ENCODE measurements at regions not wholly inside any gene's neighbourhood (a gene's known extent, or its start where the extent isn't known, plus 50 kb on each side); places are given as distances from the start of the nearest gene placed in this dataset.

GRCh38 chr16:54591816-54592246, 305.2 kb upstream of the IRX3 start:
- intact Hi-C loops (cut with micrococcal nuclease; ENCODE audit: unreplicated experiment): no loop called here
- H3K36me3 Mint-ChIP-seq (ENCODE audit: insufficient read depth, unreplicated experiment): no peaks in the 10 kb centered on the region
- no peak overlapping the region for H3K4me3 Mint-ChIP-seq (ENCODE audit: low read depth, unreplicated experiment)
- H3K27ac Mint-ChIP-seq (ENCODE audit: unreplicated experiment): no peak overlapping the region
- DNase-seq: no peak
- TF ChIP-seq, protein P1, sequence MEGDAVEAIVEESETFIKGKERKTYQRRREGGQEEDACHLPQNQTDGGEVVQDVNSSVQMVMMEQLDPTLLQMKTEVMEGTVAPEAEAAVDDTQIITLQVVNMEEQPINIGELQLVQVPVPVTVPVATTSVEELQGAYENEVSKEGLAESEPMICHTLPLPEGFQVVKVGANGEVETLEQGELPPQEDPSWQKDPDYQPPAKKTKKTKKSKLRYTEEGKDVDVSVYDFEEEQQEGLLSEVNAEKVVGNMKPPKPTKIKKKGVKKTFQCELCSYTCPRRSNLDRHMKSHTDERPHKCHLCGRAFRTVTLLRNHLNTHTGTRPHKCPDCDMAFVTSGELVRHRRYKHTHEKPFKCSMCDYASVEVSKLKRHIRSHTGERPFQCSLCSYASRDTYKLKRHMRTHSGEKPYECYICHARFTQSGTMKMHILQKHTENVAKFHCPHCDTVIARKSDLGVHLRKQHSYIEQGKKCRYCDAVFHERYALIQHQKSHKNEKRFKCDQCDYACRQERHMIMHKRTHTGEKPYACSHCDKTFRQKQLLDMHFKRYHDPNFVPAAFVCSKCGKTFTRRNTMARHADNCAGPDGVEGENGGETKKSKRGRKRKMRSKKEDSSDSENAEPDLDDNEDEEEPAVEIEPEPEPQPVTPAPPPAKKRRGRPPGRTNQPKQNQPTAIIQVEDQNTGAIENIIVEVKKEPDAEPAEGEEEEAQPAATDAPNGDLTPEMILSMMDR (IDR thresholded peaks at IDR 0.05; ENCODE audit: unreplicated experiment): no peak
- no TSS peak for BruUV-seq (replicated peaks)
- peaks cover 3% of the 10 kb centered on the region for H3K9me3 Mint-ChIP-seq (ENCODE audit: low read depth, unreplicated experiment)
- no peaks in the 10 kb centered on the region for H3K4me1 Mint-ChIP-seq (ENCODE audit: low read depth, unreplicated experiment)
- H3K27me3 Mint-ChIP-seq (ENCODE audit: unreplicated experiment): peaks cover 63% of the 10 kb centered on the region
- CTCF ChIA-PET: no interaction called here

DNA sequence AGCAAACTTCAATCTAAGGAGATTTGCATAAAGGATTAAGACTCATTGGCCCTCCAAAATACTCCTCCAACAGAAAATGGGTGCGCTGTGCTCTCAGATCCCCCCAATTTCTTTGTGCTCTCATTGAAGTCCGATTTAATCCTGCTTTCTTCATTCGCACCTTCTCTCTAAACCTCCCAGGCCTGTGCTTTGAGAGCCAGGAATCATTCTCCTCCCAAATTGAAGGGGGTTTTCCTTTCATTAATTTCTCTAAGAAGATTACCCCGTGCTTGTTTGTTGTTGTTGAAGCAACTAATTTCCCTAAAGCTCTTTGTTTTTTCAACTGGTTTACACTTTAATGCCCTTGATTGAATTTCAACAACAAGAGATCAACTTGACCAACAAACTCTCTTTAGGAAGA, 304.2 kb upstream of the IRX3 start:
- Mint-ChIP-seq H3K4me1 (ENCODE audit: low read depth, unreplicated experiment) (no peaks in the 10 kb centered on the region), H3K27ac (ENCODE audit: unreplicated experiment) (no peak overlapping the region)
- TF ChIP-seq, protein P1 (IDR thresholded peaks at IDR 0.05; ENCODE audit: unreplicated experiment): no peak

GRCh38 chr16:54589326-54589725, 302.7 kb upstream of the IRX3 start:
- Mint-ChIP-seq H3K4me1 (ENCODE audit: low read depth, unreplicated experiment) (no peaks in the 10 kb centered on the region), H3K27ac (ENCODE audit: unreplicated experiment) (no peak overlapping the region), H3K27me3 (ENCODE audit: unreplicated experiment) (peaks cover 38% of the 10 kb centered on the region), H3K36me3 (ENCODE audit: insufficient read depth, unreplicated experiment) (no peaks in the 10 kb centered on the region), H3K4me3 (ENCODE audit: low read depth, unreplicated experiment) (no peak overlapping the region), H3K9me3 (ENCODE audit: low read depth, unreplicated experiment) (peaks cover 3% of the 10 kb centered on the region)
- intact Hi-C loops (cut with micrococcal nuclease; ENCODE audit: unreplicated experiment): no loop called here
- CTCF ChIA-PET: interaction anchor here (0.6 kb wide), 1 partner anchor 1459 kb away, joined by 4 read pairs; no protein-coding TSS in a partner anchor
- TF ChIP-seq, protein P1 (IDR thresholded peaks at IDR 0.05; ENCODE audit: unreplicated experiment): no peak
- no TSS peak for BruUV-seq (replicated peaks)
- no peak for DNase-seq

More for the DNA sequence above, 304.2 kb upstream of the IRX3 start:
- Mint-ChIP-seq H3K4me3 (ENCODE audit: low read depth, unreplicated experiment) (no peak overlapping the region), H3K27me3 (ENCODE audit: unreplicated experiment) (peaks cover 53% of the 10 kb centered on the region), H3K9me3 (ENCODE audit: low read depth, unreplicated experiment) (peaks cover 3% of the 10 kb centered on the region), H3K36me3 (ENCODE audit: insufficient read depth, unreplicated experiment) (no peaks in the 10 kb centered on the region)
- no peak for DNase-seq
- no TSS peak for BruUV-seq (replicated peaks)
- CTCF ChIA-PET: interaction anchor here (0.8 kb wide), 1 partner anchor 764 kb away, joined by 3 read pairs; no protein-coding TSS in a partner anchor
- intact Hi-C loops (cut with micrococcal nuclease; ENCODE audit: unreplicated experiment): no loop called here

- H3K27me3 Mint-ChIP-seq (ENCODE audit: unreplicated experiment): peaks cover 27% of the 10 kb centered on the region
- no TSS peak for BruUV-seq (replicated peaks)
- H3K4me3 Mint-ChIP-seq (ENCODE audit: low read depth, unreplicated experiment): no peak overlapping the region
- H3K9me3 Mint-ChIP-seq (ENCODE audit: low read depth, unreplicated experiment): peaks cover 3% of the 10 kb centered on the region
- CTCF ChIA-PET: interaction anchor here (0.6 to 0.7 kb wide), 2 partner anchors 29 to 231 kb away, joined by 3 to 5 read pairs; no protein-coding TSS in a partner anchor
- TF ChIP-seq, protein P1 (IDR thresholded peaks at IDR 0.05; ENCODE audit: unreplicated experiment): no peak
- H3K4me1 Mint-ChIP-seq (ENCODE audit: low read depth, unreplicated experiment): no peaks in the 10 kb centered on the region
- intact Hi-C loops (cut with micrococcal nuclease; ENCODE audit: unreplicated experiment): no loop called here
- no peak overlapping the region for H3K27ac Mint-ChIP-seq (ENCODE audit: unreplicated experiment)
- DNase-seq: no peak
- no peaks in the 10 kb centered on the region for H3K36me3 Mint-ChIP-seq (ENCODE audit: insufficient read depth, unreplicated experiment)
Observed at GRCh38 chr16:54588026-54588425, 301.4 kb upstream of the IRX3 start.
